ENCODE measurements at regions not wholly inside any gene's neighbourhood (a gene's known extent, or its start where the extent isn't known, plus 50 kb on each side); places are given as distances from the start of the nearest gene placed in this dataset.

- Histone ChIP-seq H3K4me3 (no peak overlapping the region), H3K27me3 (peaks cover 0 to 14% of the 10 kb centered on the region in 2 donors), H3K9me3 (no peaks in the 10 kb centered on the region), H3K4me1 (no peaks in the 10 kb centered on the region), H3K36me3 (no peaks in the 10 kb centered on the region), H3K27ac (no peak overlapping the region)
- intact Hi-C loops (cut with DNase I; ENCODE audit: low total_unique reads) = no loop called here
- TF ChIP-seq, protein P1, sequence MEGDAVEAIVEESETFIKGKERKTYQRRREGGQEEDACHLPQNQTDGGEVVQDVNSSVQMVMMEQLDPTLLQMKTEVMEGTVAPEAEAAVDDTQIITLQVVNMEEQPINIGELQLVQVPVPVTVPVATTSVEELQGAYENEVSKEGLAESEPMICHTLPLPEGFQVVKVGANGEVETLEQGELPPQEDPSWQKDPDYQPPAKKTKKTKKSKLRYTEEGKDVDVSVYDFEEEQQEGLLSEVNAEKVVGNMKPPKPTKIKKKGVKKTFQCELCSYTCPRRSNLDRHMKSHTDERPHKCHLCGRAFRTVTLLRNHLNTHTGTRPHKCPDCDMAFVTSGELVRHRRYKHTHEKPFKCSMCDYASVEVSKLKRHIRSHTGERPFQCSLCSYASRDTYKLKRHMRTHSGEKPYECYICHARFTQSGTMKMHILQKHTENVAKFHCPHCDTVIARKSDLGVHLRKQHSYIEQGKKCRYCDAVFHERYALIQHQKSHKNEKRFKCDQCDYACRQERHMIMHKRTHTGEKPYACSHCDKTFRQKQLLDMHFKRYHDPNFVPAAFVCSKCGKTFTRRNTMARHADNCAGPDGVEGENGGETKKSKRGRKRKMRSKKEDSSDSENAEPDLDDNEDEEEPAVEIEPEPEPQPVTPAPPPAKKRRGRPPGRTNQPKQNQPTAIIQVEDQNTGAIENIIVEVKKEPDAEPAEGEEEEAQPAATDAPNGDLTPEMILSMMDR (IDR thresholded peaks at IDR 0.05) = peak in 1 of 2 experiments; percentile 24
- no peak for DNase-seq
These were observed 131.2 kb downstream of the BUD13 start for GRCh38 chr11:116641561-116642045.

DNA sequence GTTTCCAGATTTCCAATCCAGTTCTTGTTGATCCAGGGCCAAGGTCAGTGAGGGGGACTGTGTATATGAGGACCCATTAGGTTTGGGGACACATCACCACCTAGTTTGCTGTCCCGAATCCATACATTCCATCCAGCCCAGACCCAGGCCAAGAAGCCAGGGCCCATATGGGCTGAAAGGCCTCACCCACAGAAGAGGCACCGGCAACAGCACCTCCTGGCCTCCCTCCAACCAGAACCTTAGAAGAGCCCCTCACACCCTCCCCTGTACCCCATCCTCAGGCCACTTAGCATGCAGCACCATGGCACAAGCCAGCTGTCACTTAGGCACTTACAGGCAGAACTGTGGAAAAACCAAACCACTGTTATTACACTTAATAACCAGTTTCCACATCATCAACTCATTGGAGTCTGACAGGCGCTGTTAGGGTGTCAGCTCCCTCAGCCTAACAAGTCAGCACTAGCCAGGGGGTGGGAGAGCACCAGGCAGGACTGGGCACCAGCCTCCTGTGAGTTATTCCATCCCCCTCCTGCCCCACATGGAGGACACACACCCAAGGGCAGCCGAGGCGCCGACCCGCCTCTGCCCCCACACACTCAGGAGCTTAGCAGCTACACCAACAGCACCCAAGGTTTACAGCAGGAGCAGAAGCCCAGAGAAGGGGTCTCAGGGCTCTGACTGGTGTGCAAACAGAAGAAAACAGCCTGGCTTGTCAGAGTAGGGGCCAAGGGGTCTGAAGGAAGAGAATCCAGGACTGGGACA lies 132.0 kb downstream of the BUD13 start:
- Histone ChIP-seq H3K27me3 (peaks cover 0 to 14% of the 10 kb centered on the region in 2 donors), H3K36me3 (no peaks in the 10 kb centered on the region), H3K4me1 (no peaks in the 10 kb centered on the region), H3K4me3 (no peak overlapping the region), H3K9me3 (no peaks in the 10 kb centered on the region), H3K27ac (no peak overlapping the region)
- TF ChIP-seq, protein P1 (IDR thresholded peaks at IDR 0.05) = no peak
- no peak for DNase-seq
- intact Hi-C loops (cut with DNase I; ENCODE audit: low total_unique reads) = no loop called here

- Histone ChIP-seq H3K27ac (no peak overlapping the region), H3K9me3 (peaks cover 0 to 3% (median 0%) of the 10 kb centered on the region in 3 donors), H3K36me3 (no peaks in the 10 kb centered on the region), H3K27me3 (peaks cover 0 to 14% of the 10 kb centered on the region in 2 donors), H3K4me1 (no peaks in the 10 kb centered on the region), H3K4me3 (no peak overlapping the region)
- TF ChIP-seq, protein P1 (IDR thresholded peaks at IDR 0.05) = no peak
- no peak for DNase-seq
- intact Hi-C loops (cut with DNase I; ENCODE audit: low total_unique reads) = no loop called here
These were observed 134.3 kb downstream of the BUD13 start for GRCh38 chr11:116638463-116638862.

DNA sequence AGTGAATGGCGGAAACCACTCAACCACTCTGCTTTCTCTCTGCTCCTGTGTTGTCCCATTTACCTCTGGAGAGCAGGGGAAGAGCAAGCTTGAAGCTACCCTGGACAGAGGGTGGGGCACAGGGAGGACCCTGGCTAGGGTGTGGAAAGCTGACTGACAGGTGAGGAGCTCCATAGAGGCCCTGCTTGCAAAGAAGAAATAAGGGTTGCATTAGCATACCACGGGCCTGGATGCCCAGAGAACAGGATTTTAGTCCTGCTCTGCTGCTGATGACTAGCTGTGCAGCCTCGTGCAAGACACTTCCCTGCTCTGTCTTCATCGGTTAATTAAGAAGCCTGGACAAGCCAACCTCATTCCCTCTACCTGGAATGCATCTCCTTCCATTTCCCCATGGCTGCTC lies 135.0 kb downstream of the BUD13 start:
- H3K36me3 ChIP-seq = no peaks in the 10 kb centered on the region
- no peak overlapping the region for H3K27ac ChIP-seq
- no peak overlapping the region for H3K4me3 ChIP-seq
- TF ChIP-seq, protein P1 (IDR thresholded peaks at IDR 0.05) = no peak
- peaks cover 0 to 14% of the 10 kb centered on the region in 2 donors for H3K27me3 ChIP-seq
- no peak for DNase-seq
- intact Hi-C loops (cut with DNase I; ENCODE audit: low total_unique reads) = no loop called here
- H3K4me1 ChIP-seq = no peaks in the 10 kb centered on the region
- H3K9me3 ChIP-seq = peaks cover 0 to 3% (median 0%) of the 10 kb centered on the region in 3 donors

- no peaks in the 10 kb centered on the region for H3K36me3 ChIP-seq
- H3K4me1 ChIP-seq = no peaks in the 10 kb centered on the region
- TF ChIP-seq, protein P1 (IDR thresholded peaks at IDR 0.05) = no peak
- H3K4me3 ChIP-seq = no peak overlapping the region
- no peak overlapping the region for H3K27ac ChIP-seq
- H3K9me3 ChIP-seq = peaks cover 0 to 3% (median 0%) of the 10 kb centered on the region in 3 donors
- H3K27me3 ChIP-seq = peaks cover 0 to 7% of the 10 kb centered on the region in 2 donors
- intact Hi-C loops (cut with DNase I; ENCODE audit: low total_unique reads) = no loop called here
- DNase-seq = no peak
These were observed 136.4 kb downstream of the BUD13 start for GRCh38 chr11:116636341-116636929.
